ENCODE measurements at regions not wholly inside any gene's neighbourhood (a gene's known extent, or its start where the extent isn't known, plus 50 kb on each side); places are given as distances from the start of the nearest gene placed in this dataset.

DNA sequence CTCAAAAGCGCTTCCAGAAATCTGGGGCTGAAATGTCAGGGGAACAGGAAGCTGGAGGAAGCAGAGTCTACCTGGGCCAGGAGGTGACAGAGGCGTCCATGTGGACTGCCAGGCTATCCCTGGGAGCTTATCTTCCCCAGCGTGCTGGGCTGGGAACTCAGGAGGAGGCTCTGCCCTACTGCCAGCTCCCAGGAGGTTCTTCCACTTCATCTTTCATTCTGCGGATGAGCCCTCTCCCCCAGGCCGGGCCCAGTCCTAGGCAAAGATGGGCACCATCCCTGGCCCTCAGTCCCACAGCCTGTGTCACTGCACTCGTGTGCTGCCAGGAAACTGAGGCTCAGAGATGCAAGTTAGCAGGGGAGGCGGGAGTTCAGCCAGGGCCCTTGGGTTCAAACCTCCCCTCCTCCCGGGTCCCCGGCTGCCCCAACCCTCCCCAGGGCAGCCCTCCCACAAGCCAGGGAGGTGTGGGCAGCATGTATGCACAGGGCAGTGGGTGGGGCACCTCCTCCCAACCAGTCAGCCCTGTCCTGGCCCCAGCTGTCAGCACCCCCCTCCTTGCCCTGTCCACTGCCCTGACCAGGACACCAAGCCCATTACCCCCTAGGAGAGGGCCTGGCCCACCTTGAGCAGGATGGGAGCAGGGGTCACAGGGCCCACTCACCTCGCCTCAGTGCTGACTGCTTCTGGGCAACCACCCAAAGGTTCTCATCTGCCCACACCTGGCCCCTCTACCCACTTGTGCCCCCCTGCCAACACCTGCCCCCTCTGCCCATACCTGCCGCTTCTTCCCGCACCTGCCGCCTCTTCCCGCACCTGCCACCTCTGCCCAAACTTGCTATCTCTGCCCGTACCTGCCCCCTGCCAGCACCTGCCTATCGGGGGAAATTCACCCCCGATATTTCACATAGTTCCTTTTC is 226.0 kb downstream of the NPHP4 start:
- H3K4me1 ChIP-seq (ENCODE audit: insufficient read depth, low read length), result peaks cover 25% of the 10 kb centered on the region; the same call in 1 of the 2 replicates
- no peak overlapping the region for H3K9ac ChIP-seq (ENCODE audit: low read depth, low read length)
- no peaks in the 10 kb centered on the region for H3K36me3 ChIP-seq (ENCODE audit: insufficient read depth, low read depth, low read length)
- no peak overlapping the region for H3K27ac ChIP-seq (ENCODE audit: low read length)
- no peaks in the 10 kb centered on the region for H3K27me3 ChIP-seq (ENCODE audit: insufficient read depth, low read length)
- H3K4me3 ChIP-seq (ENCODE audit: low read length), result peak overlapping the region; percentile 14; the same call in 1 of the 2 replicates
- no peaks in the 10 kb centered on the region for H3K9me3 ChIP-seq (ENCODE audit: insufficient read depth, low read depth, low read length)

DNA sequence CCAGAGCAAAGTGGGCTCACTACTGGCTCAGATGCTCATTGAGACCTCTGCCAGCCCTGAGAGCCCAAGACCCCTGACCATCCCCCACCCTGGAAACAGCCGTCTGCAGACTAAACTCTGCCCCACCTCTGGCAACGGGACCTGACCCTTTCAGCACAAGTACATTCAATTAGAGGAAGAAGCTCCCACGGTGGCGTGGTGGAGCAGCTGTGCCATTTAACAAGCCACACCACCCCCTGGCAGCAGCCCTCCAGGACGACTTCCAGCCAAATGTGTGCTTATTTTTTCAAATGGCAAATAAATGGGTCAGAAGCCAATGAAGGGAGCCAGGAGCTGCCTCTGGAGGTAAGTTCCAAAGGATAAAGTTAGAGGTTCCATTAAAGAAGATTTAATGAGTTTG is 226.7 kb downstream of the NPHP4 start:
- Histone ChIP-seq H3K9ac (ENCODE audit: low read depth, low read length) (0 out of 2 replicates have a peak overlapping the region, but pooled peaks have one; percentile 6), H3K27ac (ENCODE audit: low read length) (no peak overlapping the region), H3K9me3 (ENCODE audit: insufficient read depth, low read depth, low read length) (no peaks in the 10 kb centered on the region), H3K36me3 (ENCODE audit: insufficient read depth, low read depth, low read length) (no peaks in the 10 kb centered on the region), H3K27me3 (ENCODE audit: insufficient read depth, low read length) (no peaks in the 10 kb centered on the region), H3K4me1 (ENCODE audit: insufficient read depth, low read length) (peaks cover 25% of the 10 kb centered on the region; the same call in 1 of the 2 replicates), H3K4me3 (ENCODE audit: low read length) (no peak overlapping the region)

DNA sequence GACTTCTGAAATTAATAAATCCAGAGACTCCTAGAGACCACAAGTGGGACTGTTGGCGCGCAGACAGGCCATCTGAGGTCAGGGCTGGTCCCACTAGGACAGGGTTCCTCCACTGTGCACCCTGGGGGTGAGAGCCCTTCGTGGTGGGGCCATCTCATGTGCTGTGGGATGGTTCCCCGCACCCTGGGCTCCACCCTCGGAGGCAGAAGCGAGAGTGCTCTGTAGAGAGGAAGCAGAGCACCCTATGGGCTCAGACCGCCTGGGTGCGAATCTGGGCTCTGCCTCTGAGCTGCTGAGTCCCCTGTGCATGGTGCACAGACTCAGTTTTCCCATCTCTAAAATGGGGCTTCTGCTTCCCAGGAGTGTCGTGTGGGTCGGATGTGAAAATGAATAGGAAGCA is 227.3 kb downstream of the NPHP4 start:
- Histone ChIP-seq H3K36me3 (ENCODE audit: insufficient read depth, low read depth, low read length) (no peaks in the 10 kb centered on the region), H3K4me1 (ENCODE audit: insufficient read depth, low read length) (peaks cover 25% of the 10 kb centered on the region; the same call in 1 of the 2 replicates), H3K9ac (ENCODE audit: low read depth, low read length) (no peak overlapping the region), H3K27me3 (ENCODE audit: insufficient read depth, low read length) (no peaks in the 10 kb centered on the region), H3K9me3 (ENCODE audit: insufficient read depth, low read depth, low read length) (no peaks in the 10 kb centered on the region), H3K4me3 (ENCODE audit: low read length) (no peak overlapping the region), H3K27ac (ENCODE audit: low read length) (no peak overlapping the region)

DNA sequence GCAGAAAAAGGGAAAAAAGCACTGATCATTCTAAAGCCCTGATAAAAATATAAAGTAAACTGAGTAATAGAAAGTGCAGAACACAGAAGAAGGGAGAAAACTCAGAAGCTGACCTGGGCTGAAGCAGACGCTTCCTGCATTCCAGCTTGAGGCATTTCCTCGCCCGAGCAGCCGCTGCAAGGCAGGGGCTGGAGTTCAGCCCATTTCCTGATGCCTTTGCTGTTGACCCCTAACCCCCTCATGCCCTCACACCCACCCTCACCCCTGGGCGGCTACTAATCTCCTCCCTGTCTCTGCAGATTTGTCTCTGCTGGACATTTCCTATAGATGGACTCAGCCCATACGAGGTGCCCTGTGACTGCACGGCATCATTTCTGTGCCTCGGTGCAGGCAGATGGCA is 227.8 kb downstream of the NPHP4 start:
- Histone ChIP-seq H3K4me3 (ENCODE audit: low read length) (no peak overlapping the region), H3K4me1 (ENCODE audit: insufficient read depth, low read length) (peaks cover 25% of the 10 kb centered on the region; the same call in 1 of the 2 replicates), H3K36me3 (ENCODE audit: insufficient read depth, low read depth, low read length) (no peaks in the 10 kb centered on the region), H3K27me3 (ENCODE audit: insufficient read depth, low read length) (no peaks in the 10 kb centered on the region), H3K27ac (ENCODE audit: low read length) (no peak overlapping the region), H3K9me3 (ENCODE audit: insufficient read depth, low read depth, low read length) (no peaks in the 10 kb centered on the region), H3K9ac (ENCODE audit: low read depth, low read length) (no peak overlapping the region)

GRCh38 chr1:5763696-5764370 is 228.4 kb downstream of the NPHP4 start:
- Histone ChIP-seq H3K4me1 (ENCODE audit: insufficient read depth, low read length) (peaks cover 25% of the 10 kb centered on the region; the same call in 1 of the 2 replicates), H3K4me3 (ENCODE audit: low read length) (no peak overlapping the region), H3K27ac (ENCODE audit: low read length) (no peak overlapping the region), H3K27me3 (ENCODE audit: insufficient read depth, low read length) (no peaks in the 10 kb centered on the region), H3K9me3 (ENCODE audit: insufficient read depth, low read depth, low read length) (no peaks in the 10 kb centered on the region), H3K9ac (ENCODE audit: low read depth, low read length) (no peak overlapping the region), H3K36me3 (ENCODE audit: insufficient read depth, low read depth, low read length) (no peaks in the 10 kb centered on the region)

DNA sequence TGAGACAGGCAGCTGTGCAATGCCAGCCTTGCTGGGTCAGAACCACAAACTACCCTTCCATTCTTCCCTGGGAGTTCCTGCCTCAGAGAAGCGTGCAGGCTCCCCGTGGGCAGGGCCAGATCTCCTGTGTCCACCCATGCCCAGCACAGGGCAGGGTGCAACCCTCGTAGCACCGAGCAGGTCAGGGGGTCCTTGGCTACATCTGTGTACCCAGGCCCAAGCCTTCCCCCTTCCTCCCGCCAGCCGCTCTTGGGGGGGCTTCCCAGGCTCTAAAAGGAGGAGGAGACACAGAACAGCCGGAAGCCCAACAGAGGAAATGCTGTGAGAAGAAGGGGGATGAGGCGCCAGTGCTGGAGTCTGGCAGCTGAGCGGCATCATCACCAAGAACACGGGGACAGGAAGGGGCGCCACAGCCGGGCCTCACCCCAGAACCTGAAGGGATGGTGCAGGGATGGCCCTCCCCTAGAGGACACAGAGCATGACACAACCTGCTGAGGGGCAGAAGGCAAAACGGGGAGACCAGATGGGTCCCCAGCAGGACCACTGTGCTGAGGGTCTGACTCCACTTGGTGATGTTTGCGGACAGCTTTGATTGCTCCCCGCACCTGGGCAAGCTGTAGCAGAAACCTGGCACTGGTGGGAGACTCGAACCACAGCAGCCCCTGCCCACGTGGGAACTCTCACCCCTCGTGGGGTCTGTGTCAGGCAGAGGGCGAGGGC is 233.2 kb downstream of the NPHP4 start:
- H3K36me3 ChIP-seq (ENCODE audit: insufficient read depth, low read depth, low read length), result no peaks in the 10 kb centered on the region
- no peaks in the 10 kb centered on the region; the same call in 1 of the 2 replicates for H3K4me1 ChIP-seq (ENCODE audit: insufficient read depth, low read length)
- no peak overlapping the region for H3K9ac ChIP-seq (ENCODE audit: low read depth, low read length)
- no peaks in the 10 kb centered on the region for H3K27me3 ChIP-seq (ENCODE audit: insufficient read depth, low read length)
- H3K27ac ChIP-seq (ENCODE audit: low read length), result no peak overlapping the region
- no peak overlapping the region for H3K4me3 ChIP-seq (ENCODE audit: low read length)
- H3K9me3 ChIP-seq (ENCODE audit: insufficient read depth, low read depth, low read length), result no peaks in the 10 kb centered on the region

DNA sequence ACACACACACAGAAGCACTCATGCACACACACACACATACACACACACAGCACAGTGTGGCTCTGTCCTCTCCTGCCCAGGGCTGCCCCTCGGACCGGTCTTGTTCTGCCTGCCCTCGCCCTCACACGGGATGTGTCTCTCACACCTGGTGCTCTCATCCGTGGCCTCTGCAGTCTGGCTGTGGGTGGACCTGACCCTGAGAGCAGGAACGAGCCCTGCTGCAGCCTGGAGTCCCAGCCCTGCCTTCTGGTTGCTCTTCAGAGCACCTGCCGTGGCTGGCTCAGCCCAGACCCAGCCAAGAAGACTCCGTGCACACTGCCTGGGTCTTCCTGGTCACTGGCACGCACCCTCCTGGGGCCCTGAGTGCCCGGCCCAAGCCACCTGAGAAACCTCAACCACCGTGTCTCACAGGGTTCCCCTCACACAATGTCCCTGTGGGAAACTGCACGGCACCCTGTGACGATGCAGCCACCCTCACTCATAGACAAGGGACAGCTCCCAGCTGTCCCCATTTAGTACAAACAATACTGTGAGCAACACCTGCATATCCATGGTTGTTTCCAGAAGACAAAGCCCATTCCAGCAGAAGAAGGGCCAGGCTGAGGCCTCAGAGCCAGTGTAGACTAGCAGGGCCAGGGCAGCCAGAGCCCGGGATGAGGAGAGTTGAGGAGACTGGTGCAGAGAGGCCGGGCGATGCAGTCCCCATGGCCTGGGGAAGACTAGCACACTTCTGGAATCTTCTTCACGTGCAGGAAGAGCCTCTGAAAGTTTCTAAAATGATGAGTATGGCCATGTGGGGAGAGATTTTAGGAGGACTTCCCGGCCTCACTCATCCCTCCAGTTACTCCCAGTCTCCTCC is 234.0 kb downstream of the NPHP4 start:
- Histone ChIP-seq H3K27me3 (ENCODE audit: insufficient read depth, low read length) (no peaks in the 10 kb centered on the region), H3K4me3 (ENCODE audit: low read length) (no peak overlapping the region), H3K36me3 (ENCODE audit: insufficient read depth, low read depth, low read length) (no peaks in the 10 kb centered on the region), H3K27ac (ENCODE audit: low read length) (no peak overlapping the region), H3K9ac (ENCODE audit: low read depth, low read length) (no peak overlapping the region), H3K4me1 (ENCODE audit: insufficient read depth, low read length) (no peaks in the 10 kb centered on the region), H3K9me3 (ENCODE audit: insufficient read depth, low read depth, low read length) (no peaks in the 10 kb centered on the region)

GRCh38 chr1:5757187-5757805 is 234.9 kb downstream of the NPHP4 start:
- no peak overlapping the region for H3K9ac ChIP-seq (ENCODE audit: low read depth, low read length)
- peaks cover 4% of the 10 kb centered on the region; the same call in 1 of the 2 replicates for H3K4me1 ChIP-seq (ENCODE audit: insufficient read depth, low read length)
- H3K4me3 ChIP-seq (ENCODE audit: low read length), result no peak overlapping the region
- no peaks in the 10 kb centered on the region for H3K36me3 ChIP-seq (ENCODE audit: insufficient read depth, low read depth, low read length)
- no peak overlapping the region for H3K27ac ChIP-seq (ENCODE audit: low read length)
- H3K27me3 ChIP-seq (ENCODE audit: insufficient read depth, low read length), result no peaks in the 10 kb centered on the region
- no peaks in the 10 kb centered on the region for H3K9me3 ChIP-seq (ENCODE audit: insufficient read depth, low read depth, low read length)

DNA sequence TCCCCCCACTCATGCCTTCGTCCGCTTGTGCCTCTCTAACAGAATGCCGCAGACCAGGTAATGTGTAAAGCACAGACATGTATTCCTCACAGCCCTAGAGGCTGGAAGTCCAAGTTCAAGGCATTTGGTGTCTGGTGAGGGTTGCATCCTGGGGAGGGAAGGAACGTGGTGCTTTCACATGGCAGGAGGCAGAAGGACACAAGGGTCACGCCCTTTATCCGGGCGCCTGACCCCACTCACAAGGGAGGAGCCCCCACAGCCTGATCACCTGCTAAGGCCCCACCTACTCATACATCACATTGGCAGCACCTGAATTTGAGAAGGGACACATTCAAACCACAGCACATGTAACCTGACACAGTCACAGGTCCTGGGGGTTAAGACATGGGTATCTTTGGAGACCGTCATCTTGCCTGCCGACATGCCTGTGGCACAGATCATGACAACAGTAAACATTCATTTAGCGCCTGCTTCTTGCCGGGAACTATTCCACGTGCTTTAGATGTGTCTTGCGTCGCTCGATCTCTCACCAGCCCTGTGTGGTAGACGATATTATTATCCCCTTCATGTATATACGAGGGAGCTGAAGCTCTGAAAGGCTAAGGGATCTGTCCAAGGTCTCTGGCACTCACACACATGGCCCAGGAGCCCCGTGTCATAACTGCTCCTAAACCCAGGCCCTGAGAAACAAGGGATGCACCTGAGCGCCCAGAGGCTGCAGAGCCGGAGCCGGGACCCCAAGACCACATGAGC is 235.6 kb downstream of the NPHP4 start:
- no peaks in the 10 kb centered on the region for H3K27me3 ChIP-seq (ENCODE audit: insufficient read depth, low read length)
- H3K27ac ChIP-seq (ENCODE audit: low read length), result no peak overlapping the region
- H3K4me1 ChIP-seq (ENCODE audit: insufficient read depth, low read length), result peaks cover 11% of the 10 kb centered on the region; the same call in 1 of the 2 replicates
- no peaks in the 10 kb centered on the region for H3K36me3 ChIP-seq (ENCODE audit: insufficient read depth, low read depth, low read length)
- H3K9ac ChIP-seq (ENCODE audit: low read depth, low read length), result no peak overlapping the region
- no peak overlapping the region for H3K4me3 ChIP-seq (ENCODE audit: low read length)
- no peaks in the 10 kb centered on the region for H3K9me3 ChIP-seq (ENCODE audit: insufficient read depth, low read depth, low read length)

- H3K9me3 ChIP-seq (ENCODE audit: insufficient read depth, low read depth, low read length), result no peaks in the 10 kb centered on the region
- peaks cover 14% of the 10 kb centered on the region; the same call in 1 of the 2 replicates for H3K4me1 ChIP-seq (ENCODE audit: insufficient read depth, low read length)
- H3K9ac ChIP-seq (ENCODE audit: low read depth, low read length), result no peak overlapping the region
- no peaks in the 10 kb centered on the region for H3K27me3 ChIP-seq (ENCODE audit: insufficient read depth, low read length)
- H3K36me3 ChIP-seq (ENCODE audit: insufficient read depth, low read depth, low read length), result no peaks in the 10 kb centered on the region
- no peak overlapping the region for H3K4me3 ChIP-seq (ENCODE audit: low read length)
- H3K27ac ChIP-seq (ENCODE audit: low read length), result no peak overlapping the region
Observed at GRCh38 chr1:5755552-5756125, 236.6 kb downstream of the NPHP4 start.

Data from iPS-20b (cell line).